Activated CD8-positive, alpha-beta T cell treated with anti-CD3 and anti-CD28 coated beads for 36 hours (primary cell): ENCODE measurements at regions not wholly inside any gene's neighbourhood (a gene's known extent, or its start where the extent isn't known, plus 50 kb on each side); places are given as distances from the start of the nearest gene placed in this dataset.
"Not testable (repeated sequence)": the region's sequence is repeated elsewhere in the genome, so short reads cannot be mapped to it uniquely, and the experiment has no call there.

ENCODE experiments used
- ATAC-seq: fragments of 200-7000 bp; cut with Tn5 transposase; one replicate; pipeline ENCODE4 v1.10.0; 2021; ENCODE audit warnings: mild to moderate bottlenecking, moderate library complexity
- CTCF ChIA-PET: fragments of 350-600 bp; sonication (Branson Sonifier 250); formaldehyde crosslinking; loops from one replicate; lab custom pipeline; 2021; ENCODE audit warnings: antibody characterized with exemption; lab: Charles Lee
- POLR2A ChIA-PET: fragments of 350-600 bp; sonication (Branson Sonifier 250); formaldehyde crosslinking; loops from one replicate; lab custom pipeline; 2021; ENCODE audit warnings: antibody characterized with exemption; lab: Charles Lee
- DNase-seq: peaks from one replicate; pipeline ENCODE4 v3.0.0-alpha.2; 2020
- H3K27ac Mint-ChIP-seq: one replicate; pipeline ENCODE4 v1.8.0; 2021; ENCODE audit warnings: mild to moderate bottlenecking, mixed read lengths
- H3K27me3 Mint-ChIP-seq: one replicate; pipeline ENCODE4 v1.8.0; 2021; ENCODE audit warnings: mixed read lengths
- H3K36me3 Mint-ChIP-seq: one replicate; pipeline ENCODE4 v1.8.0; 2021; ENCODE audit warnings: low read depth, mixed read lengths
- H3K4me1 Mint-ChIP-seq: one replicate; pipeline ENCODE4 v1.8.0; 2021; ENCODE audit warnings: low read depth, mixed read lengths
- H3K4me3 Mint-ChIP-seq: one replicate; pipeline ENCODE4 v1.8.0; 2021; ENCODE audit warnings: mild to moderate bottlenecking, moderate library complexity, mixed read lengths
- H3K9me3 Mint-ChIP-seq: one replicate; pipeline ENCODE4 v1.8.0; 2021; ENCODE audit warnings: mixed read lengths
- CTCF ChIP-seq: fragments of 200-600 bp; IDR thresholded peaks from one replicate; pipeline ENCODE4 v1.8.0; 2022; ENCODE audit warnings: antibody characterized with exemption, mild to moderate bottlenecking
- intact Hi-C: fragments of 100-400 bp; cut with micrococcal nuclease; formaldehyde crosslinking; loops from one replicate; pipeline ENCODE4 v1.10.0; 2022

- TF ChIP-seq CTCF, result no peak
Measured at GRCh38 chr2:128667391-128667790, 348.7 kb upstream of the HS6ST1 start.

GRCh38 chr2:128668946-128669345 is 350.3 kb upstream of the HS6ST1 start:
- Mint-ChIP-seq H3K27ac (no peak overlapping the region), H3K4me3 (no peak overlapping the region), H3K4me1 (no peaks in the 10 kb centered on the region), H3K36me3 (no peaks in the 10 kb centered on the region), H3K27me3 (peaks cover 7% of the 10 kb centered on the region), H3K9me3 (no peaks in the 10 kb centered on the region)
- ChIA-PET POLR2A (no interaction called here), CTCF (no interaction called here)
- intact Hi-C loops, result no loop called here
- no peak for DNase-seq
- no peak for ATAC-seq
- no peak for TF ChIP-seq CTCF

More at GRCh38 chr2:128667391-128667790, 348.7 kb upstream of the HS6ST1 start:
- DNase-seq (no peak), ATAC-seq (no peak)
- H3K4me3 Mint-ChIP-seq, result no peak overlapping the region
- ChIA-PET CTCF (no interaction called here), POLR2A (no interaction called here)
- no peaks in the 10 kb centered on the region for H3K36me3 Mint-ChIP-seq
- H3K4me1 Mint-ChIP-seq, result no peaks in the 10 kb centered on the region
- peaks cover 10% of the 10 kb centered on the region for H3K27me3 Mint-ChIP-seq
- H3K27ac Mint-ChIP-seq, result no peak overlapping the region
- intact Hi-C loops, result no loop called here
- H3K9me3 Mint-ChIP-seq, result no peaks in the 10 kb centered on the region

GRCh38 chr2:128670066-128670465 is 351.4 kb upstream of the HS6ST1 start:
- ATAC-seq, result no peak
- no peak for TF ChIP-seq CTCF
- DNase-seq, result no peak
- intact Hi-C loops, result no loop called here
- H3K9me3 Mint-ChIP-seq, result no peaks in the 10 kb centered on the region
- no peak overlapping the region for H3K27ac Mint-ChIP-seq
- H3K27me3 Mint-ChIP-seq, result peaks cover 7% of the 10 kb centered on the region
- no peak overlapping the region for H3K4me3 Mint-ChIP-seq
- POLR2A ChIA-PET, result no interaction called here
- CTCF ChIA-PET, result no interaction called here
- no peaks in the 10 kb centered on the region for H3K36me3 Mint-ChIP-seq
- H3K4me1 Mint-ChIP-seq, result no peaks in the 10 kb centered on the region

GRCh38 chr2:128671981-128672757 is 353.5 kb upstream of the HS6ST1 start:
- H3K27ac Mint-ChIP-seq, H3K4me3 Mint-ChIP-seq, H3K36me3 Mint-ChIP-seq, H3K4me1 Mint-ChIP-seq, ATAC-seq, H3K9me3 Mint-ChIP-seq, intact Hi-C loops, CTCF ChIA-PET, POLR2A ChIA-PET, H3K27me3 Mint-ChIP-seq, DNase-seq: not testable (repeated sequence)

GRCh38 chr2:128679680-128680079 is 361.0 kb upstream of the HS6ST1 start:
- H3K27me3 Mint-ChIP-seq, DNase-seq, H3K36me3 Mint-ChIP-seq, ATAC-seq, intact Hi-C loops, H3K4me1 Mint-ChIP-seq, CTCF ChIA-PET, H3K4me3 Mint-ChIP-seq, H3K27ac Mint-ChIP-seq, H3K9me3 Mint-ChIP-seq, POLR2A ChIA-PET: not testable (repeated sequence)

GRCh38 chr2:128681507-128681906 is 362.8 kb upstream of the HS6ST1 start:
- Mint-ChIP-seq H3K9me3 (no peaks in the 10 kb centered on the region), H3K4me1 (peaks cover 3% of the 10 kb centered on the region), H3K4me3 (no peak overlapping the region), H3K27me3 (no peaks in the 10 kb centered on the region), H3K27ac (no peak overlapping the region), H3K36me3 (no peaks in the 10 kb centered on the region)
- POLR2A ChIA-PET, result no interaction called here
- no peak for DNase-seq
- no peak for TF ChIP-seq CTCF
- ATAC-seq, result no peak
- CTCF ChIA-PET, result no interaction called here
- intact Hi-C loops, result no loop called here
